ENCODE measurements at regions not wholly inside any gene's neighbourhood (a gene's known extent, or its start where the extent isn't known, plus 50 kb on each side); places are given as distances from the start of the nearest gene placed in this dataset.

DNA sequence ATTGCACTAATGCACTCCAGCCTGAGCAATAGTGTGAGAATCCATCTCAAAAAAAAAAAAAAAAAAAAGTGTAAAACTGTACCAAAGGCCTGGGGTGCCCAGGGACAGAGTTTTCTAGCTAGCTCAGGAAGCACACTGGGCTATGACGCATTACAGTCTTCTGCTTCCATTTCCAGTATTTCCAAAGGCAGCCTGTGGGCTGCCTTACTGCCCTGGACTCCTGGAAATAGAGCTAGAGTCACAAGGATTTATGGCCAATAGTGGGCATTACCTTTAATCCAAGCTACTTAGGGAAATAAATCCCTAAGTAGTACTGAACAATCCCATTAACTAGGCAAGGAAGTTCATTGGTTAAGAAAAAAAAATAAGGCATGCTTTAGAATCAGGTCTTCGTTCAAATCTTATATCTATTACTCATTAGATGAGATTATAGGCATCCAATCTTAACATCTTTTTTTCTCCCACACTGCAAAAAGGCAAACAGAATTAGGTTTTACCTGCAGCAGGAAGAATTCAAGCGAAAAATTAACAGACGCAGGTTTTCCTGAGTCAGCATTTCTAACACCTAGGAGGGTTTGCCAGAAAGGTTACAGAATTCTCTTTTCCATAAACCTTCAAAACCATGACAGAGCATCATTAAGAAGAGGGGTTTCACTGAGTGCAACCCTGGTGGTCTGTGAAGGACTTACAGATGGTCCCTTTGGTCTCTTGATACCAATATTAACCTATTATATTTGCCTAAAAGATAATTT lies 85.6 kb upstream of the CCDC112 start:
- TF ChIP-seq POLR2AphosphoS5 (IDR thresholded peaks at IDR 0.05; ENCODE audit: borderline replicate concordance, low read depth, low read length) (no peak), EZH2 (IDR thresholded peaks at IDR 0.05) (no peak), FOXP2 (optimal IDR thresholded peaks at IDR 0.05; ENCODE audit: control extremely low read depth, extremely low read length, insufficient read depth) (no peak)
